ENCODE measurements at regions not wholly inside any gene's neighbourhood (a gene's known extent, or its start where the extent isn't known, plus 50 kb on each side); places are given as distances from the start of the nearest gene placed in this dataset.

DNA sequence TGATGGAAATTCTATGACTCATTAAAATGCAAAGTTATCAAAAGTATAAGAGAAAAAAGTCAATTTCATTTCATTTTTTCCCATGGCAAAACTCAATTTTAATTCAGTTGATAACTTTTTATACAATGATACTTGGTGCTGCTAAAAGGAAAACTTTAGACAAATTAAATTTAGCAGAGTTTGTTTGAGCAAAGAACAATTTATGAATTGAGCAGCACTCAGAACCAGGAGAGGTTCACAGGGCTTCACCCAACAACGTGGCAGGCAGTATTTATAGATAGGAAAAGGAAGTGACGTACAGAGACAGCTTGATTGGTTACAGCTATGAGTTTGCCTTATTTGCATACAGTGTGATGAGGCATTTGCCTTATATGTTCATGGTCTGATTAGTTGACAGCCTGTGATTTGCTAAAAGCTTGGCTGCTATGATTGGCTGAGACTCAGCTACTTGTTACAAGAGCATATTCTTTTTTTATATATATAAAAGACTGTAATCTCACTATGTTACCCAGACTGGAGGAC is 157.2 kb upstream of the CELF2 start:
- no peak for DNase-seq (ENCODE audit: low read depth)

DNA sequence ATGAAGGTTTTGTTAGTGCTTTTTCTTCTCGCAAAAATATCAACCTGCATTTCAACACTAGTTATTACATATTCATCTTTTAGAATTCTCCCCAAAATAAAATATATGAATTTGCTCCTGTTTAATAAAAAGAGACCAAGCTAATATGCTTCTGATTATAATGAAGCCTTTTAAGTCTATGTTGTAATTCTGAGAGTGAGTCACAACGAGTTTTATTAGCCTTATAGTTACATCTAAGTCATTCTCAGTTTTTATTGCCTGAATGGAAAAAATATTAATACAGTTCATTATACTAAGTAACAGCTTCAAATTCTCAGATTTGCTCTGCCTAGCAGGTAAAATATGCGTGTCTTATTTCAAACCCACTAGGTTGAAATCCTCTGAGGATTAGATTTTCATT is 152.4 kb upstream of the CELF2 start:
- DNase-seq (ENCODE audit: low read depth): no peak

GRCh38 chr10:10865913-10866312 is 151.8 kb upstream of the CELF2 start:
- DNase-seq (ENCODE audit: low read depth): no peak

DNA sequence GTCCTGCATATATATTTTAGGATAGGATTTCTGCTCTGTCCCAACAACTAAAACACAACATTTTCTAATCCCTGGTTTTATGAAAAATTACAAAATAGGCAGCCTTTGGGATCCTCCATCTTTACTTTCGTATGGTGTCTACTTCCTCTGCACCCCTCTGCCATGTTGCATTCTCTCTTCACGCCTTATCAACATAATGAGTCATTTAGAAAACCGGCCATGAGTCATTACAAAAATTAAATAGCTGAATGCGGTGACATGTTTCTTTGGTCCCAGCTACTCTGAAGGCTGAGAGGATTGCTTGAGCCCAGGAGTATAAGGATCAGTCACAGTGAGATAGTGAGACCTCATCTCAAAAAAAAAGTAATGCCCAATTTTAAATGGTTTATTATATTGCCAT is 148.1 kb upstream of the CELF2 start:
- no peak for DNase-seq (ENCODE audit: low read depth)

DNA sequence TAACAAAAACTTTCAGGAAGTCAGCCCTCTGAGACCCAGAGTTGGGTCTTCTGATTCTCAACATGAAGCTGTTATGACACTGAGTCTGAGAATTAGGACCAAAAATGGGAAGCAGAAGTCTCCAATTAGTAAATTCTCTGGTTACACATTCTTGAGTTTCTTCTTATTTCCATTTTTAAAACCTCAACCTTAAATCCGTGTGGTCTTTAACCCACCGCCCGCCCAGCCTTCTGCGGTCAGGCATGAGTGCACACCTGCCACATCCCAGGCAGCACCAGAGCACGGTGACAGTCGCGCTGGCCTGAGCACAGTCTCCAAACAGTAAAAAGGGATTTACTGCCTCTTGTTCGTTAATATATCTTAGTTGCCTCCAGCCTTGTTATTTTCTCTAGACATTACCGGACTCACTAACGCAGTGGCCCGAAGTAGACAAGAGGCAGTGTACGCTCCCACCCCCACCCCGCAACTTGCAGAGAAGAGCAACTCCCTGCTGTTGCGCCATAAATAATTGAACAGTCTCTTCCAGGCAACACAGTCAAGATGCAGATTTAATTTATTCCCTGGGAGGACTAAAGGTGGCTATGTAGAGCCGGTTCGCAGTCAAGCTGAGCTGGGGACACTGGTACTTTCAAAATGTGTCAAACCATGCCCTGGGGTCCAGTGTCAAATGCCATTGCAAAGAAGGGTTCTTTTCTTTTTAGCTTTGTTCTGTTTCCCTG is 147.0 kb upstream of the CELF2 start:
- no peak for DNase-seq (ENCODE audit: low read depth)

DNA sequence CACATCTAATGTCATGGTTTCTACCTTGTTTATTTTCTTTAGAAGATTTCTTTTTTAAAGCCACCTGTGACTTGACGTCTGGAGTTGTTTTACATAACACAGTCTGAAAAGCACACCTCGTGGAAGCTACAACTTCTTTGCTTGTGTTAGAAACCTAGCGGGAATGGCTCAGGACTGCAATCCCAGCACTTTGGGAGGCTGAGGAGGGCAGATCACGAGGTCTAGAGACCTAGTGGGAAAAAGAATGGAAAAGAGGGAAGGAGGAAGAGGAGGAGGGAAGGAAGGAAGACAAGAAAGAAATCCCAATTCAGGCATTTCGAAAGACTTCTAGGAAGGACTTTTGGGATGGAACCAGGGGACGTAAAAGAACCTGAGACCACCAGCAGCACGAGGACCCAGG is 146.3 kb upstream of the CELF2 start:
- DNase-seq (ENCODE audit: low read depth): no peak

DNA sequence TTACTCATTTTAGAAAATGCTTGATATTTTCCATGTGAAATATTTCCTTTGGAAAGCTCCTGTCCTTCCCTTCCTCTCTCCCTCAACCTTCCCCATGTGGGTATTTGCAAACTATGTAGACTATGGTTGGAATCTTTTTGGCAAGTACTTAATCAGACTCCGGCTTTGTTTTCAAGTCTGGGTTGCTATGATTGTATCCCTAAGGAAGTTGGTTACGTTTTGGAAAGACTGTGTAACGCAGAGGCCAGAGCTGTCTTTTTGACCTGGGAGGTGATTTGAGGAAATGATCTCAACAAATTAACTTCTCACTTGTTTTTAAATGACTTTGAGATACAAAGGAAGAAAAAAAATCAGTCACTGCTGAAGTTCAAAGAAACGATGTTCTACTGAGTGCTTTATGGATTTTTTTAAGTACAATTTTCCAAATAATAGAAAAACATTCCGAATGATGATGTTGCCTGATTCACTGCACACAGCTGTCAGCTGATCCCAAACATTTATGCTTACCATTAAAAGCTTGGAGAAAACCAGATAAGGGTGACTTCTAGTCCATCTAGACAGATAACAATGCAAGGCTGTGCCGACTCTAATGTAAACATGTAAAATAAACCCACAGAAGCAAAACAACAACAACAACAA is 145.5 kb upstream of the CELF2 start:
- DNase-seq (ENCODE audit: low read depth): no peak

GRCh38 chr10:10872764-10873163 is 144.9 kb upstream of the CELF2 start:
- no peak for DNase-seq (ENCODE audit: low read depth)

DNA sequence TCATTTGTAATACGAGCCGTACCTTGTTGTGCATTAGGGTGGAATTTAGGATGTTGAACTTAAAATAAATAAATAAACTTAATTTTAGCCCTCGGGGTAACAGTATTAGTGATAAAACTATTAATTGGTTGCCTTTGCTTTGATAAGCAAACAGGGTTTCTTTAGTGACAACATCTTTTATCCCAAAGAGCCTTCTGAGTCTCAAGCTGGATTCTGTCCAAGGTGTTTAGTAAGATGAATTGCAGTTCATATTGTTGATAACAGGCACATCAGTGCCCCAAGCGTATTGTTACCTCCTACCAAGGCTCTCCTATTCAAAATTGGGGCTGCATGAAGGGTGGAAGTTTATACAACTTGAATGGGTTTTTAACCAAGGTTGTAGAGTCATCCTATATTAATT is 144.4 kb upstream of the CELF2 start:
- DNase-seq (ENCODE audit: low read depth): no peak

GRCh38 chr10:10873915-10874314 is 143.8 kb upstream of the CELF2 start:
- DNase-seq (ENCODE audit: low read depth): no peak

GRCh38 chr10:10878963-10879362 is 138.7 kb upstream of the CELF2 start:
- no peak for DNase-seq (ENCODE audit: low read depth)

- no peak for DNase-seq (ENCODE audit: low read depth)
These were observed 136.4 kb upstream of the CELF2 start for GRCh38 chr10:10881117-10881813.

DNA sequence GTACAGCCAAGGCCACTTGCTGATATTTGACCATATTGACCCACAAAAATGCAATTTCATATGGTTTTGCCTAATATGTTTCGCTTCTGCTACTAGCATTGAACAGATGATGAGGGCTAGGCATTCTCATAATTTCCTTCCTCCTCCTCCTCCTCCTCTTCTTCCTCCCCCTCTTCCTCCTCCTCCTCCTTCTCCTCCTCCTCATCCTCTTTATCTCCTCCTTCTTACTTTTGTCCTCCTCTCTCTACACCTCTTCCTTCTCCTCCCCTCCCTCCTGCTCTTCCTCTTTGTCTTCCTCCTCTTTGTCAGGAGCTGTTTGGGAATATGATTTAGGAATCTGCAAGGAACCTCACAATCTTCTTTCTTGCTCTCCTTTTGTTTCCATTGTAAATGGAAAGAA is 133.9 kb upstream of the CELF2 start:
- no peak for DNase-seq (ENCODE audit: low read depth)

- DNase-seq (ENCODE audit: low read depth): no peak
These were observed 130.7 kb upstream of the CELF2 start for GRCh38 chr10:10886861-10887531.

GRCh38 chr10:10891124-10892082 is 126.3 kb upstream of the CELF2 start:
- DNase-seq (ENCODE audit: low read depth): no peak

- no peak for DNase-seq (ENCODE audit: low read depth)
These were observed 125.3 kb upstream of the CELF2 start for GRCh38 chr10:10892290-10892875.

DNA sequence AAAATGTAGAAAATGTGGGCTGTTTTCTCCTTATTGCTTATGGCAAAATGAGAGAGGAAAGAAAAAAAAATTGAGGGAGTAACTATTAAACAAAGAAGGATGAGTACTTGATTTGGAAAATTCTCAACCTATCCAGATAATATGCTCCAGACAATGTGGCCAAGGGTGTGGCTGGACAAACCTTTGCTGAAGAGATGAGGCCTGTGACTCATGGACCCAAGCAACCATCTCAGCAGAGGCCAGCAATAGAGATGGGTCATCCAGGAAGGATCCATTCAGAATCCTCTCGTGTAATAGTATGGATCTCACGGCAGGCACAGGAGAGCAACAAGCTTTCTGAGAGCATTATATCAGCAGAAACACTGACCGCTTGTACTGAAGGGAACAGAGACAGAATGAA is 120.3 kb upstream of the CELF2 start:
- DNase-seq (ENCODE audit: low read depth): no peak

- DNase-seq (ENCODE audit: low read depth): no peak
These were observed 115.8 kb upstream of the CELF2 start for GRCh38 chr10:10901906-10902305.

DNA sequence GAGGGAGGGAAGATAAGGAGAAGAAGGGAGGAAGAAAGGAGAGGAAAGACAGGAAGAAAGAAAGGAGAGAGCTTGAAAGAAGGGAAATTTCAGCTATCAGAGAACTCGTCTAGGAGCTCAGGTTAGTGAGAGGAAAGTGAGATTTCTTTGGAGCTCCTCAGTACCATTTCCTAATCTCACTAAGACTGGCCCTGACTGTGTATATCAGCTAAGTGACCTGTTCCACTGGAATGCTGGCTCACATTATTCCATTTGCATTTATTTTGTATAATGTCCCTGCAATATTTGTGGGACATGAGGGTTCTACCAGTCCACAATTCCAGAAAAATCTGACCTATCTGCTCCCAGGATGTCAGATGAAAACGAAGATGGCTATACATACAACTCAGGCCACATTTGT is 114.7 kb upstream of the CELF2 start:
- DNase-seq (ENCODE audit: low read depth): no peak

GRCh38 chr10:10903620-10904019 is 114.1 kb upstream of the CELF2 start:
- DNase-seq (ENCODE audit: low read depth): no peak

DNA sequence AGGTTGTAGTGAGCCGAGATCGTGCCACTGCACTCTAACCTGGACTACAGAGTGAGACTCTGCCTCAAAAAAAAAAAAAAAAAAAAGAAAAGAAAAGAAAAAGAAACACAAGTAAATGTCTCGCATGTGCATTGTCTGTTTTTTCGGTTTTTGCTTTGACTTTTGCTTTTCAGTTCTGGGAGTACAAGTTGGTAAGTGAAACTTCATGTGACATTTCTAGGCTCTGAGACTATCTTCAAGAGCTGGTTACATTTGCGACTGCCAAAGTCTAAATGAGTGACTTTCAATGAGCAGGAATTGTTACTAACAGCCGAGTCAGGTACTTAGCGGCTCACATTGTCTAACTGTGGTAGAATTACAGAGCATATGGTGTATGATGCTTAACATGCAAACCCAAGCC is 107.0 kb upstream of the CELF2 start:
- DNase-seq (ENCODE audit: low read depth): no peak
